AG04449 (cell line): ENCODE measurements at regions not wholly inside any gene's neighbourhood (a gene's known extent, or its start where the extent isn't known, plus 50 kb on each side); places are given as distances from the start of the nearest gene placed in this dataset.

Source experiments
- CTCF ChIA-PET: fragments of 350-600 bp; formaldehyde crosslinking; extraction: SDS; loops from one replicate; lab custom pipeline; 2021; ENCODE audit warnings: antibody characterized with exemption; lab: Yijun Ruan, JAX
- POLR2A ChIA-PET: fragments of 400-600, 350-600 bp; formaldehyde crosslinking; extraction: SDS; loops from one replicate; lab custom pipeline; 2020; ENCODE audit warnings: antibody characterized with exemption, inconsistent platforms; lab: Yijun Ruan, JAX
- DNase-seq: peaks from one replicate; pipeline ENCODE4 v3.0.0-alpha.2; 2010; ENCODE audit warnings: low read depth, low spot score
- H3K4me3 ChIP-seq: 2 replicates; pipeline ENCODE4 v1.5.1; 2011; ENCODE audit warnings: low read depth, mild to moderate bottlenecking, control low read depth, low read length
- CTCF ChIP-seq: IDR thresholded peaks from one replicate; pipeline ENCODE4 v1.5.1; 2011; ENCODE audit warnings: mild to moderate bottlenecking, moderate library complexity, low read length, control low read depth, inconsistent platforms; ENCODE audit not compliant: insufficient read depth; ENCODE audit errors: missing control alignments

GRCh38 chr11:128190312-128190711 lies 397.0 kb downstream of the ETS1 start:
- H3K4me3 ChIP-seq: no peak overlapping the region
- DNase-seq: no peak
- no peak for TF ChIP-seq CTCF
- ChIA-PET CTCF (interaction anchor here (1.2 to 1.4 kb wide), 2 partner anchors 95 to 440 kb away, joined by 3 read pairs; no protein-coding TSS in a partner anchor), POLR2A (no interaction called here)

GRCh38 chr11:128189823-128190222 lies 397.5 kb downstream of the ETS1 start:
- H3K4me3 ChIP-seq: no peak overlapping the region
- no peak for DNase-seq
- ChIA-PET POLR2A (no interaction called here), CTCF (no interaction called here)
- TF ChIP-seq CTCF: no peak

- H3K4me3 ChIP-seq: no peak overlapping the region
- DNase-seq: no peak
- POLR2A ChIA-PET: no interaction called here
- TF ChIP-seq CTCF: no peak
- CTCF ChIA-PET: interaction anchor here (0.9 to 1.3 kb wide), 2 partner anchors 9 to 18 kb away, joined by 3 read pairs; no protein-coding TSS in a partner anchor
Observed at GRCh38 chr11:128188346-128189004, 398.9 kb downstream of the ETS1 start.

- H3K4me3 ChIP-seq: no peak overlapping the region
- TF ChIP-seq CTCF: no peak
- no peak for DNase-seq
- POLR2A ChIA-PET: no interaction called here
- CTCF ChIA-PET: interaction anchor here (0.9 to 1.3 kb wide), 2 partner anchors 8 to 19 kb away, joined by 3 read pairs; no protein-coding TSS in a partner anchor
Observed at GRCh38 chr11:128187835-128188234, 399.5 kb downstream of the ETS1 start.

GRCh38 chr11:128187377-128187776 lies 400.0 kb downstream of the ETS1 start:
- no peak for DNase-seq
- H3K4me3 ChIP-seq: no peak overlapping the region
- TF ChIP-seq CTCF: no peak
- CTCF ChIA-PET: interaction anchor here (0.6 to 1.1 kb wide), 2 partner anchors 12 to 29 kb away, joined by 3 to 4 read pairs; no protein-coding TSS in a partner anchor
- POLR2A ChIA-PET: no interaction called here

- POLR2A ChIA-PET: no interaction called here
- no peak for TF ChIP-seq CTCF
- no peak overlapping the region for H3K4me3 ChIP-seq
- CTCF ChIA-PET: no interaction called here
- no peak for DNase-seq
Observed at GRCh38 chr11:128184981-128185380, 402.4 kb downstream of the ETS1 start.
